GM18867 (cell line): ENCODE measurements at regions not wholly inside any gene's neighbourhood (a gene's known extent, or its start where the extent isn't known, plus 50 kb on each side); places are given as distances from the start of the nearest gene placed in this dataset.
"Not testable (repeated sequence)": the region's sequence is repeated elsewhere in the genome, so short reads cannot be mapped to it uniquely, and the experiment has no call there.

Source experiments
- ATAC-seq: cut with Tn5 transposase; IDR thresholded peaks from one replicate; pipeline ENCODE4 v1.9.1; 2021; ENCODE audit warnings: mild to moderate bottlenecking, moderate library complexity; ENCODE audit not compliant: unreplicated experiment

- no peak for ATAC-seq
Observed at GRCh38 chr7:153070141-153070540, 310.6 kb downstream of the ACTR3B start.

- ATAC-seq = no peak
Observed at GRCh38 chr7:153072806-153073205, 313.3 kb downstream of the ACTR3B start.

- not testable (repeated sequence) for ATAC-seq
Observed at GRCh38 chr7:153076289-153076688, 316.7 kb downstream of the ACTR3B start.

DNA sequence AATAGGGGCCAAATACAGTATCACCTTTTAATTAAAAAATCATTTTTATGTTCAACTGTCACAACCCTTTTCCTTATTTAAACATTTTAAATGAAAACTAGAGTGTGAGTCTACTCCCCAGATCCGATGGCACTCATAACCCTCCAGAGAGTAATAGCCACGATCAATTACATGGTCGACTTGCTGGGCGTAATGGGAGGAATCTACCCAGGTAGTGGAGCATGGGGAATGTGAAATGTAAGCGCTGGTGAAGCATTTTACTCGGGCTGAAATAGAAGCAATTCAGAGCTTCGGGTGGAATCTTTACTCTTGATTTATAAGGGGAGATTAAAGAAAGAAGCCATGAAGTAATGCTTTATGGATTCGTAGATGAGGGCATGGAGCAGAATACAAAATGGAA, 321.9 kb downstream of the ACTR3B start:
- no peak for ATAC-seq

- no peak for ATAC-seq
Observed at GRCh38 chr7:153084278-153084677, 324.7 kb downstream of the ACTR3B start.

DNA sequence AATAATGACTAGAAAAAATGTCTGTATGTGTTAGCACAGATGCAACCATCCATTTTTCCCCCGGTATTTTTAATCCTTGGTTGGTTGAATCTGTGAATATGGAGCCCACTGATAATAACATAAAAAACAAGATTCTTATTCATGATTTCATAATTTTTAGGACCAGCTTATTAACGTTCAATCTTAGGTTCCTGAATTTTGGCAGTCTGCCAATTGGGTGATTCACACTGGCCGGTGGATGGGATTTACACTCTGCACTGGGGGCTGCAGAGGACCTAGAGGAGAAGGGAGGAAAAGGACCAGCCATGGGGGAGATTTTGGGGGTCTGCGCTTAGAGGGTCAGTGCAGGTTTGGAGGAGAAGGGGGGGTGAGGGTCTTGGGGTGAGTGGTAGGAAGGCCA, 327.9 kb downstream of the ACTR3B start:
- ATAC-seq = no peak

DNA sequence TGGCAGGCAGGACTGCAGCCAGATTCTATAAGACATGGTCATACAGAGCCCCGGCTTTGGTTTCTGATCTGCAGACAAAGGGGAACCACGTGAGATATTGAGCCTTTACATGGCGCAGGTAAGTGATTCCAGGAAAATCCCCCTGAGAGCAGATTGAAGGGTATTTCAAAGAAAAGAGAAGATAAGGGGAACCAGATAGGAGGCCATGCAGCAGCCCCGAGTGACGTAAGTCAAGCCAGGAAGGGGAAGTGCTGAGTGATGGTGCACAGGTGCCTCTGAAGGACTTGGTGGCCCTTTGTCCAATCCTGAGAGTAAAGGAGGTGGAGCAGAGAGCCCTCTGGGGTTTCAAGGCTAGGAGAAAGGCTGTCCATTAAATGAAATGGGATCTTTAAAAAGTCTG, 329.0 kb downstream of the ACTR3B start:
- ATAC-seq = no peak

DNA sequence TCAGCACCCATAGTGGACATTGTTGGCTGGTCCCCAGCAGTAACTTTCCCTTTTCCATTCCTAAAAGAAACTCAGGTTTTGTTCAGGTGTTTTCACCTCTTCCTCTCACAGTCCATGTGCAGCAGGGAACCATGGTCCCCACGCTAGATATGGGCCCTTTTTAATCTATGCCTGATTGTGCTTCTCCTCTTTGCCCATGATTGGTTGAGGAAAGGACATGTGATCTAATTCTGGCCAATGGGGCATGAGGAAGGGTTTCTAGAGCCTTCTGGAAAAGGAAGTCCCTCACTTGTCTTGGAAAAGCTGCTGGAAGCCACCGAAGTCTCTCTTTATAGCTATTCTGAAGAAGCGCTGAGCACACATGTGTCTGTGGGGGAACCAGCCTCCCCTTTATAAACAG, 330.7 kb downstream of the ACTR3B start:
- no peak for ATAC-seq

- no peak for ATAC-seq
Observed at GRCh38 chr7:153090764-153091163, 331.2 kb downstream of the ACTR3B start.

- no peak for ATAC-seq
Observed at GRCh38 chr7:153091477-153091876, 331.9 kb downstream of the ACTR3B start.

GRCh38 chr7:153097511-153098201, 338.1 kb downstream of the ACTR3B start:
- ATAC-seq = no peak

GRCh38 chr7:153099235-153099634, 339.7 kb downstream of the ACTR3B start:
- no peak for ATAC-seq

- ATAC-seq = no peak
Observed at GRCh38 chr7:153100691-153101237, 341.2 kb downstream of the ACTR3B start.

DNA sequence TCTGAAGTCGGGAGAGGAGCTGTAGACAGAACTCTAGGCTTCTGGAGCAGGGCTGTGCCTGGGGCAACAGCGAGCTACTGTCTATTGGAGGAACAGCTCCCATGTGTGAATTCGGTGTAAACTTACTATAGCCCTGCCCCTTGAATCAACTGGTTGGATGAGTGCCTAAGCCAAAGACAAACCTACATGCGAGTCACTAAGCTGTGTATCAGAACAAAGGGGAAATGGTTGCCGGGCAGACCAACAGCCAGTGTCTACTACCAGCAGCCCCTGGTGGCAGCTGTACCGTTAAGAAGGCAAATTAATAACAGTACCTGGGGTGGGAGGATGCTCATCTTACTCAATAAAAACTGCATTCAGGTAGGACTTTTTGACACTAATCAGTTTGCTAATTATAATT, 343.6 kb downstream of the ACTR3B start:
- ATAC-seq = no peak

- ATAC-seq = no peak
Observed at GRCh38 chr7:153107826-153108225, 348.3 kb downstream of the ACTR3B start.

GRCh38 chr7:153109566-153109965, 350.0 kb downstream of the ACTR3B start:
- no peak for ATAC-seq

GRCh38 chr7:153110606-153111005, 351.1 kb downstream of the ACTR3B start:
- ATAC-seq = no peak

DNA sequence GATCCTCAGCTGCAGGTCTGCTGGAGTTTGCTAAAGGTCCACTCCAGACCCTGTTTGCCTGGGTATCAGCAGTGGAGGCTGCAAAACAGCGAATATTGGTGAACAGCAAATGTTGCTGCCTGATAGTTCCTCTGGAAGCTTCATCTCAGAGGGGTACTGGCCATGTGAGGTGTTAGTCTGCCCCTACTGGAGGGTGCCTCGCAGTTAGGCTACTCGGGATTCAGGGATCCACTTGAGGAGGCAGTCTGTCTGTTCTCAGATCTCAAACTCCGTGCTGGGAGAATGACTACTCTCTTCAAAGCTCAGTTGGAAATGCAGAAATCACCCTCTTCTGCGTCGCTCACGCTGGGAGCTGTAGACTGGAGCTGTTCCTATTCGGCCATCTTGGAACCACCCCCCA, 362.7 kb downstream of the ACTR3B start:
- not testable (repeated sequence) for ATAC-seq

- ATAC-seq = no peak
Observed at GRCh38 chr7:153130052-153130451, 370.5 kb downstream of the ACTR3B start.

DNA sequence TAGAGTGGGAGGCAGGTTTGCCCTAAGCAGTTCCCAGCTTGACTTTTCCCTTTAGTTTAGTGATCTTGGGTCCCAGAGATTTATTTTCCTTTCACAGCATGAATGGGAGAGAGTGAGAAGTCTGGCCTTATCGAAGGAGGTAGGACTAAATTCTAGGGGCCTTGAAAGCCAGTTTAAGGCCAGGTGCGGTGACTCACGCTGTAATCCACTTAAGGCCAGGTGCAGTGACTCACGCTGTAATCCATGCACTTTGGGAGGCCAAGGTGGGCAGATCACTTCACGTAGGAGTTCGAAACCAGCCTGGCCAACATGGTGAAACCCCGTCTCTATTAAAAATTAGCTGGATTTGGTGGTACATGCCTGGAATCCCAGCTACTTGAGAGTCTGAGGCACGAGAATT, 392.2 kb downstream of the ACTR3B start:
- ATAC-seq = no peak

DNA sequence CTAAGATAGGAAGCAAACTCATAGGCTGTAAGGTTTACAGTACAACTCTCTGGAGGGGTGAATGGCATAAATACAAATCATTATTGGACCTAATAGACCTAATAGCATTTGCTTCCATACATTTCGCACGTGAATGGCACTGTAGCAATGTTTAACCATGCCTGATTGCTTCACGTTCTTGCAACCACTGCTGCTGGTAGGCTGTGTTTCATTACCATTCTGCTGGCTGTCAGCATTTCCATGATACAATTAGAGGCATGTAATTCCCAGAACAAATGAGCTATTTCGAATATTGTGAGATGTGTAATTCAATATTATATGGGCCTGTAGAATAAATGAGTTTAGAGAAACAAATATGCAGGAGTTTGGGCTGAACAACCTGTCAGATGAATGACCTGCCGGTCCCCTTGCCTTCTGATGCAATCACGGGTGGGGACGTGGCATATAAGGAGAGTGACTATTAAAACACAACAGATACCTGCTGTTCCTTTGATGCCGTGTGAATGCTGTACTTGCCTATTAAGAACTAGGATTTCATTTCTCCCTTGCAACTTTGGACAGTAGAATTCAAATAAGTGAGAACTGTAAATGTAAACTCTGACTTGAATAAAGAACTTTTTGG, 393.4 kb downstream of the ACTR3B start:
- no peak for ATAC-seq

- no peak for ATAC-seq
Observed at GRCh38 chr7:153158149-153158548, 398.6 kb downstream of the ACTR3B start.
